H54 (cell line): ENCODE measurements at regions not wholly inside any gene's neighbourhood (a gene's known extent, or its start where the extent isn't known, plus 50 kb on each side); places are given as distances from the start of the nearest gene placed in this dataset.

ENCODE experiments used
- DNase-seq: peaks from one replicate; pipeline ENCODE4 v3.0.0; 2011; ENCODE audit warnings: low spot score, mixed read lengths; ENCODE audit not compliant: insufficient read length
- FAIRE-seq: peaks from 3 replicates; lab custom pipeline; 2011; peaks lifted over from hg19 to GRCh38; lab: Jason Lieb, UNC
- POLR2A ChIP-seq: IDR thresholded peaks from 2 replicates; pipeline ENCODE4 v1.6.1; 2011; ENCODE audit warnings: low read depth, mild to moderate bottlenecking, low read length

- FAIRE-seq: no peak
- DNase-seq: no peak
- no peak for TF ChIP-seq POLR2A
These were observed 268.4 kb downstream of the ADGRG6 start for GRCh38 chr6:142570221-142570671.

- DNase-seq (no peak), FAIRE-seq (no peak)
- no peak for TF ChIP-seq POLR2A
These were observed 291.1 kb downstream of the ADGRG6 start for GRCh38 chr6:142592876-142593275.

- DNase-seq (no peak), FAIRE-seq (no peak)
- no peak for TF ChIP-seq POLR2A
These were observed 296.0 kb downstream of the ADGRG6 start for GRCh38 chr6:142597836-142598235.

- TF ChIP-seq POLR2A: no peak
- FAIRE-seq (no peak), DNase-seq (no peak)
These were observed 299.6 kb downstream of the ADGRG6 start for GRCh38 chr6:142601427-142601826.

GRCh38 chr6:142602972-142603371 is 301.2 kb downstream of the ADGRG6 start:
- no peak for TF ChIP-seq POLR2A
- DNase-seq (no peak), FAIRE-seq (no peak)

- no peak for FAIRE-seq
These were observed 304.2 kb downstream of the ADGRG6 start for GRCh38 chr6:142605922-142606485.

GRCh38 chr6:142612956-142613355 is 311.1 kb downstream of the ADGRG6 start:
- DNase-seq (no peak), FAIRE-seq (no peak)
- TF ChIP-seq POLR2A: no peak

More at GRCh38 chr6:142605922-142606485, 304.2 kb downstream of the ADGRG6 start:
- no peak for TF ChIP-seq POLR2A
- DNase-seq: no peak

- no peak for DNase-seq
- FAIRE-seq: no peak
- no peak for TF ChIP-seq POLR2A
These were observed 312.2 kb downstream of the ADGRG6 start for GRCh38 chr6:142613981-142614380.

GRCh38 chr6:142617158-142617557 is 315.4 kb downstream of the ADGRG6 start:
- no peak for TF ChIP-seq POLR2A
- FAIRE-seq: no peak
- DNase-seq: no peak

- DNase-seq: no peak
- no peak for FAIRE-seq
- TF ChIP-seq POLR2A: no peak
These were observed 320.0 kb downstream of the ADGRG6 start for GRCh38 chr6:142621822-142622221.

- DNase-seq (no peak), FAIRE-seq (no peak)
- TF ChIP-seq POLR2A: no peak
These were observed 319.8 kb downstream of the HIVEP2 start for GRCh38 chr6:142624978-142625715.

- FAIRE-seq (no peak), DNase-seq (no peak)
- no peak for TF ChIP-seq POLR2A
These were observed 317.5 kb downstream of the HIVEP2 start for GRCh38 chr6:142627474-142627873.

GRCh38 chr6:142631517-142632385 is 313.2 kb downstream of the HIVEP2 start:
- TF ChIP-seq POLR2A: no peak
- no peak for DNase-seq
- no peak for FAIRE-seq

- FAIRE-seq: no peak
- no peak for DNase-seq
- no peak for TF ChIP-seq POLR2A
These were observed 311.7 kb downstream of the HIVEP2 start for GRCh38 chr6:142633317-142633716.
